ENCODE measurements at regions not wholly inside any gene's neighbourhood (a gene's known extent, or its start where the extent isn't known, plus 50 kb on each side); places are given as distances from the start of the nearest gene placed in this dataset.

GRCh38 chr16:47892999-47893398, 262.8 kb downstream of the ABCC12 start:
- TF ChIP-seq EZH2 (IDR thresholded peaks at IDR 0.05; ENCODE audit: insufficient read depth, poor library complexity, severe bottlenecking) (no peak), EZH2phosphoT487 (IDR thresholded peaks at IDR 0.05; ENCODE audit: insufficient read depth, low read depth) (no peak)
